ENCODE measurements at regions not wholly inside any gene's neighbourhood (a gene's known extent, or its start where the extent isn't known, plus 50 kb on each side); places are given as distances from the start of the nearest gene placed in this dataset.

DNA sequence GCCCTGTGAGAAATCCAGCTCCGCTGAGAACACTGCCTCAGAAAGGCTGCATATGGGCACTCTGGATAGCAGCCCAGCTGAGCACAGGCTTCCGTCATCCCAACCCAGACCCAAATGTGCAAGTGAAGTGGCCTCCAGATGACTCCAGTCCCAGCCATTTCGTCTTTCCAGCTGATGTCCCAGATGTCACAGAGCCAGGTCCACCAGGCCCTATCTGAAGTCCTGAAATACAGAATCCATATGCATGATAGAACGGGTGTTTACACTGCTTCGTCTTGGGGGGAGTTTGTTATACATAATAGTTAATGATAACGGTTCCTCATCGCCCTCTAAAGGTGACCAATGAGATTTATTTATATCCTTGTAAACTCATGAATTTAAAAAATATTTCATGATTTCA lies 72.6 kb upstream of the TRIM2 start:
- H3K4me3 ChIP-seq (ENCODE audit: low read depth, low read length): no peak overlapping the region
- TF ChIP-seq, protein P1, sequence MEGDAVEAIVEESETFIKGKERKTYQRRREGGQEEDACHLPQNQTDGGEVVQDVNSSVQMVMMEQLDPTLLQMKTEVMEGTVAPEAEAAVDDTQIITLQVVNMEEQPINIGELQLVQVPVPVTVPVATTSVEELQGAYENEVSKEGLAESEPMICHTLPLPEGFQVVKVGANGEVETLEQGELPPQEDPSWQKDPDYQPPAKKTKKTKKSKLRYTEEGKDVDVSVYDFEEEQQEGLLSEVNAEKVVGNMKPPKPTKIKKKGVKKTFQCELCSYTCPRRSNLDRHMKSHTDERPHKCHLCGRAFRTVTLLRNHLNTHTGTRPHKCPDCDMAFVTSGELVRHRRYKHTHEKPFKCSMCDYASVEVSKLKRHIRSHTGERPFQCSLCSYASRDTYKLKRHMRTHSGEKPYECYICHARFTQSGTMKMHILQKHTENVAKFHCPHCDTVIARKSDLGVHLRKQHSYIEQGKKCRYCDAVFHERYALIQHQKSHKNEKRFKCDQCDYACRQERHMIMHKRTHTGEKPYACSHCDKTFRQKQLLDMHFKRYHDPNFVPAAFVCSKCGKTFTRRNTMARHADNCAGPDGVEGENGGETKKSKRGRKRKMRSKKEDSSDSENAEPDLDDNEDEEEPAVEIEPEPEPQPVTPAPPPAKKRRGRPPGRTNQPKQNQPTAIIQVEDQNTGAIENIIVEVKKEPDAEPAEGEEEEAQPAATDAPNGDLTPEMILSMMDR (IDR thresholded peaks at IDR 0.05; ENCODE audit: insufficient read depth, low read length, severe bottlenecking): peak; percentile 1
- H3K27me3 ChIP-seq (ENCODE audit: control insufficient read depth, insufficient read depth, low read length): no peaks in the 10 kb centered on the region
- FAIRE-seq: no peak
- no peaks in the 10 kb centered on the region for H3K36me3 ChIP-seq (ENCODE audit: control insufficient read depth, insufficient read depth, low read length)
- no peak for DNase-seq (ENCODE audit: low read depth)

DNA sequence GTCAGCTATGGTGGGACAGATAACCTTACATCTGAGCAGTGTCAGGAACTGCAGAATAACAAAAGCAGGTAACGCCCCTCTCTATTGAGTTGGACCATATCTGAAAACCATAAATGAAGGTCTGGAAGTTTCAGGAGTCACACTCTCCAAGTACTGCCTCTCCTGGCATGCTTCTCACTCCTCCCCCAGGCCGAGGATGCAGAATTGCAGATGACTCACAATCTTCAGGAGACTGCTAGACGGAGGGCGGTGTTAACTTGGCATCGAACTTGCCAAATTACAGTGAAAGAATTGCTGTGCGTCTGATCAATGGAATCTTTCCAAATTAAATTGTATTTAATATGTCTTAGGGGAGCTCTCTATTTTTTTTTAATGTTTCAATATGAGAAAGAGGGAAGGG lies 67.1 kb upstream of the TRIM2 start:
- FAIRE-seq: peak; percentile 86
- Histone ChIP-seq H3K4me3 (ENCODE audit: low read depth, low read length) (no peak overlapping the region), H3K36me3 (ENCODE audit: control insufficient read depth, insufficient read depth, low read length) (no peaks in the 10 kb centered on the region), H3K27me3 (ENCODE audit: control insufficient read depth, insufficient read depth, low read length) (peaks cover 3% of the 10 kb centered on the region)
- DNase-seq (ENCODE audit: low read depth): peak; percentile 83
- TF ChIP-seq, protein P1 (IDR thresholded peaks at IDR 0.05; ENCODE audit: insufficient read depth, low read length, severe bottlenecking): no peak

DNA sequence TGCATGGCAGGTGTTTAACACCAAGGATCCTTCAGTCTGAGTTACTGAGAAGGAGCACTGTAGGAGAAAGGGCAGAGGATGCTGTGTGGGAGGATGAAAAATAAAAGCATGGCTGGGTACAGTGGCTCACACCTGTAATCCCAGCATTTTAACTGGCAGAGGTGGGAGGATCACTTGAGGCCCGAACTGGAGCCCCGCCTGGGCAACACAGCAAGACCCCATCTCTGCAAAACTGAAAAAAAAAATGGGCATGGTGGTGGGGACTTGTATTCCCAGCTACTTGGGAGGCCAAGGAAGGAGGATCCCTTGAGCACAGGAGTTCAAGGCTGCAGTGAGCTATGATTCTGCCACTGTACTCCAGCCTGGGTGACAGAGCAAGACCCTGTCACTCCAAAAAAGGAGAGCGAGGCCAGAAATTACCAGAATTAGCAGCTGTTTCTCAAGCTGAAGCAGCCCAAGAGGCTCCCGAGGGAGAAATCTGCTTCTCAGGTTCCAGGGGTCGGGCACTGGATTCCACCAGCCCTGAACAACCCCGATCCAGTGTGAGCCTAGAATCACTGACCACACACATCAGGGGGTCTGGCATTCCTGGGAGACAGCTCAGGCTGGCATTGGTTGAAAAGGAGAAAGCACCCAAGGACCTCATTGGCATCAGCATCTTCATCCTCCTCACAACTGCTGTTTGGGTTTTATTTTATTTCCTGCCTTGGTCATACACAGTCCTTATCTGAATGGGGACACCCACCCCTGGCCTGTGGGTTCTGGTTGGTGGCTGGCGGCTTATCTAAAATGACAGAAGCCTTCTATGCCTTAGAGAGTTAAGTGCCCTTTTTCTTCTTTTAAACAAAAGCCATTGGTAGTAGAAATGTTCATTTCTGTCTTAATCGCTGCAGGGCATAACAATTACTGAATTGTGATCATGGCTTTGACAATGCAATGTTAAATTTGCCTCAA lies 66.3 kb upstream of the TRIM2 start:
- H3K4me3 ChIP-seq (ENCODE audit: low read depth, low read length): no peak overlapping the region
- FAIRE-seq: no peak
- no peaks in the 10 kb centered on the region for H3K36me3 ChIP-seq (ENCODE audit: control insufficient read depth, insufficient read depth, low read length)
- TF ChIP-seq, protein P1 (IDR thresholded peaks at IDR 0.05; ENCODE audit: insufficient read depth, low read length, severe bottlenecking): no peak
- peaks cover 3% of the 10 kb centered on the region for H3K27me3 ChIP-seq (ENCODE audit: control insufficient read depth, insufficient read depth, low read length)
- no peak for DNase-seq (ENCODE audit: low read depth)

DNA sequence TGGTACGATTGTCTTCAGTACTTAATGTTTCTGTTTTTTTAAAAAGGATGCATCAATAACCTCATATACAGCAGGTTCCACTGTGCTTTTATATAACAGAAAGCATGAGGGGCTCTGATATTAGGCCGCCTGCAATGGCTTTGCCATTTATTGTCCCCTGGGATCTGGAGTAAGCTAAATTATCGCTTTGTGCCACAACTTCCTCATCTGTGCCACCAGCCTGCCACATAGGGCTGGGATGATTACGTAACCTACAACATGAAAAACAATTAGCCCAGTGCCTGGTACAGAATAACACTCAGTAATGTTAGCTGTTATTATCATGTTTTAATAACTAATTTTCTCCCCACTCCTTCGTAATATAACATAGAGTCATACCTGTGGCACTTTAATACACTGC lies 65.5 kb upstream of the TRIM2 start:
- DNase-seq (ENCODE audit: low read depth) (no peak), FAIRE-seq (no peak)
- no peaks in the 10 kb centered on the region for H3K36me3 ChIP-seq (ENCODE audit: control insufficient read depth, insufficient read depth, low read length)
- H3K27me3 ChIP-seq (ENCODE audit: control insufficient read depth, insufficient read depth, low read length): peaks cover 3% of the 10 kb centered on the region
- no peak overlapping the region for H3K4me3 ChIP-seq (ENCODE audit: low read depth, low read length)
- TF ChIP-seq, protein P1 (IDR thresholded peaks at IDR 0.05; ENCODE audit: insufficient read depth, low read length, severe bottlenecking): no peak

DNA sequence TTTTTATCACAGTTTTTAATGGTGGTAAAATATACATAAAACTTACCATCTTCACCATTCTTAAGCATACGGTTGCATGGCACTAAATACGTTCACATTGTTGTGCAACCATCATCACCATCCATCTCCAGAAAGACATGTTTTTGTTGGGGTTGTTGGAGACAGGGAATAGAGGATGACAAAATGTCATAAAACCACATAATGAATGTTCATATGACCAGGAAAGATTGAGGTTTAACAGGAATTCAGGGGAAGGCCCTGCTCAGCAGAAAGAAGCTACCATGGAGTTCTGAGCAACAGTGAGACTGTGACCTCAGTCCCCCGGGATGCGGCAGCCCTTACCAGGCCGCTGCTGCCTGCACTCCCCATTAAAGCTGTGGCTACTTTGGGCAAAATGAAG lies 63.9 kb upstream of the TRIM2 start:
- FAIRE-seq (no peak), DNase-seq (ENCODE audit: low read depth) (no peak)
- TF ChIP-seq, protein P1 (IDR thresholded peaks at IDR 0.05; ENCODE audit: insufficient read depth, low read length, severe bottlenecking): no peak
- Histone ChIP-seq H3K27me3 (ENCODE audit: control insufficient read depth, insufficient read depth, low read length) (peaks cover 3% of the 10 kb centered on the region), H3K4me3 (ENCODE audit: low read depth, low read length) (no peak overlapping the region), H3K36me3 (ENCODE audit: control insufficient read depth, insufficient read depth, low read length) (no peaks in the 10 kb centered on the region)
